NCI-H2227 (cell line): ENCODE measurements at regions not wholly inside any gene's neighbourhood (a gene's known extent, or its start where the extent isn't known, plus 50 kb on each side); places are given as distances from the start of the nearest gene placed in this dataset.
A peak's percentile ranks its signal among the peaks of the same experiment; 100 is the strongest.
"Not testable (repeated sequence)": the region's sequence is repeated elsewhere in the genome, so short reads cannot be mapped to it uniquely, and the experiment has no call there.

ENCODE experiments used
- DNase-seq: peaks from one replicate; lab custom pipeline; 2025; ENCODE audit not compliant: unreplicated experiment; lab: John Stamatoyannopoulos, UW

- DNase-seq, result peak; percentile 41
Measured at GRCh38 chr5:88092958-88093605, 175.6 kb downstream of the TMEM161B start.

GRCh38 chr5:88092358-88092757, 176.3 kb downstream of the TMEM161B start:
- DNase-seq, result no peak

GRCh38 chr5:88090506-88090905, 178.1 kb downstream of the TMEM161B start:
- no peak for DNase-seq

GRCh38 chr5:88089719-88090390, 178.8 kb downstream of the TMEM161B start:
- DNase-seq, result no peak

- no peak for DNase-seq
Measured at GRCh38 chr5:88085462-88085861, 183.2 kb downstream of the TMEM161B start.

GRCh38 chr5:88081877-88082276, 186.8 kb downstream of the TMEM161B start:
- no peak for DNase-seq

- no peak for DNase-seq
Measured at GRCh38 chr5:88063813-88064212, 204.8 kb downstream of the TMEM161B start.

- DNase-seq, result no peak
Measured at GRCh38 chr5:88060194-88060593, 208.5 kb downstream of the TMEM161B start.

- DNase-seq, result no peak
Measured at GRCh38 chr5:88058625-88059024, 210.0 kb downstream of the TMEM161B start.

- not testable (repeated sequence) for DNase-seq
Measured at GRCh38 chr5:88052468-88052867, 216.2 kb downstream of the TMEM161B start.

GRCh38 chr5:88051148-88051547, 217.5 kb downstream of the TMEM161B start:
- DNase-seq, result no peak

- DNase-seq, result no peak
Measured at GRCh38 chr5:88049737-88050136, 218.9 kb downstream of the TMEM161B start.

GRCh38 chr5:88049156-88049555, 219.5 kb downstream of the TMEM161B start:
- DNase-seq, result no peak

- no peak for DNase-seq
Measured at GRCh38 chr5:88045931-88046461, 222.6 kb downstream of the TMEM161B start.

GRCh38 chr5:88045165-88045564, 223.5 kb downstream of the TMEM161B start:
- DNase-seq, result no peak

GRCh38 chr5:88034520-88034919, 234.1 kb downstream of the TMEM161B start:
- no peak for DNase-seq

- DNase-seq, result no peak
Measured at GRCh38 chr5:88033191-88033590, 235.5 kb downstream of the TMEM161B start.

GRCh38 chr5:88029011-88029410, 239.6 kb downstream of the TMEM161B start:
- DNase-seq, result no peak

GRCh38 chr5:88021141-88021540, 247.5 kb downstream of the TMEM161B start:
- no peak for DNase-seq

GRCh38 chr5:88014984-88015383, 253.7 kb downstream of the TMEM161B start:
- DNase-seq, result not testable (repeated sequence)

- DNase-seq, result no peak
Measured at GRCh38 chr5:88000877-88001276, 267.8 kb downstream of the TMEM161B start.

GRCh38 chr5:87997662-87998061, 271.0 kb downstream of the TMEM161B start:
- no peak for DNase-seq
